GM19025 (cell line): ENCODE measurements at regions not wholly inside any gene's neighbourhood (a gene's known extent, or its start where the extent isn't known, plus 50 kb on each side); places are given as distances from the start of the nearest gene placed in this dataset.
A peak's percentile ranks its signal among the peaks of the same experiment; 100 is the strongest.

Source experiments
- ATAC-seq: cut with Tn5 transposase; IDR thresholded peaks from one replicate; pipeline ENCODE4 v1.9.1; 2021; ENCODE audit warnings: mild to moderate bottlenecking, low read depth, moderate library complexity; ENCODE audit not compliant: unreplicated experiment

DNA sequence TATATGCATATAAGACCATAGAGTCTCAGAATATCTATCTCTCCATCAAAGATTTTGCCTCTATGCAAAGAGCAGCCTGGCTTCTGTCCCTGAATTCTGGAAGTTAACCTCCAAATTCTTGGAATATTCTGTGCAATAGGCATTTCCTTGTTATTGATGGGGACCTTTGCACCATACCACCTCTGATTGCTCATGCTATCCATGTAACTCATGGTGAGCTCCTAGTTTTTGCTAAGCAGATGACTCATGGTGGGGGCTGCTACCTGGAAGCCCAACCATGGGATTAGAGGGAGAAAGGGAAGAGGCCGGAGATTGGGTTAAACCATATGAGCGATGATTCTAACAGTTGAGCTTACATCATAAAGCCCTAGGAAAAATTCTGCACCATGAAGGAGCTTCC lies 310.2 kb upstream of the FIGN start:
- no peak for ATAC-seq

DNA sequence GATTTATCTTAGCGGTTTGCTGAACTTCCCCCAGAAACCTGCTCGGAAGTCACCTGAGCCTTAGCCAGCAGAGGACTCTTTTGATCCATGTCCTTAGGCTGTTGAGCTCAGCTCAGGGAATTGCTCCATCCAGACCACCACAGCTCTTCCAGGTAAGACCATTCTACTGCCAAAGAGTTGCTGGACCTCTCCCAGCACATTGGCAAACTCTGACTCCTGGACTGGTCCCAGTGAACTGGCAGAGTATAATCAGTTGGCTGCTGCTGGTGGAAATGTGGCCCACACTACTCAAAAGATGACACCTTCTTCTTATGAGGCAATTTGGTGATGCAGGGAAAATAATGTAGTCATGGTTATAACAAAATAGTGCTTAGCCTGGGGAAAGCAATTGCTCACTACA lies 308.8 kb upstream of the FIGN start:
- no peak for ATAC-seq

DNA sequence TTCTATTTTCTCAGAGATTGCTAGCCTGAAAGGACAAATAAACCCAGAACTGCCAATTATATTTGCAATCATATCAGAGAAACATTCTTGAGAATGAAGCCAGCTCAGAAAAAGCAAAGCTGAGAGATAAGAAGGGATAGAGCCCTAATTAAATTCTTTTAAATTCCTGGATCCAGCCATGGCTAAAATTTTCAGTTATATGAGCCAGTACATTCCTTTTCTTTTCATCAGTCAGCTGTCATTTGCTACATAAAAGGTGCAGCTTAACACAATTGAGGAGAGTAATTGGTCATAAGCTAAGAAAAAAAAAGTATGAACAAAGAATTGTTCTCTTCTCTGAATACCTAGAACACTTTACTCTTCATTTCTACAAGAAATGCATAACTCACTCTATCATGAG lies 303.5 kb upstream of the FIGN start:
- no peak for ATAC-seq

DNA sequence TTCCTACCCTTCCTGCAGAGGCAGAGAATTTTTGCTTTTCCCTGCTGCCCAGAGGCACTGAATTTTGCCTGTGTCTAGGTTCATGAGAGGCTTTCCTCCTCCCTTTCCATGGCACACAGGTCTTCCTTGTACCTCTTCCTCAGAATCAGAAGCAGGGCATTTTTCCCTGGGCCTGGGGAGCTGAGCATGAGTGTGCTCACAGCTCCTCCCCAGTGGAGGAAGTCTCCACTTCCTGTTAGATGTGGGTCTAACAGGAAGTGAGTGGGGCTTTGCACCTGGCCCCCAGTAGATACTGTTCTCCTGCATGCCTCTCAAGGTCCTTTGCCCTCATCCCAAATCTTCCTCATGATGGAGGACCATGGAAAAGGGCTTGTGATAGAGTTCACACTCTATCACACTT lies 297.2 kb upstream of the FIGN start:
- ATAC-seq, result no peak

DNA sequence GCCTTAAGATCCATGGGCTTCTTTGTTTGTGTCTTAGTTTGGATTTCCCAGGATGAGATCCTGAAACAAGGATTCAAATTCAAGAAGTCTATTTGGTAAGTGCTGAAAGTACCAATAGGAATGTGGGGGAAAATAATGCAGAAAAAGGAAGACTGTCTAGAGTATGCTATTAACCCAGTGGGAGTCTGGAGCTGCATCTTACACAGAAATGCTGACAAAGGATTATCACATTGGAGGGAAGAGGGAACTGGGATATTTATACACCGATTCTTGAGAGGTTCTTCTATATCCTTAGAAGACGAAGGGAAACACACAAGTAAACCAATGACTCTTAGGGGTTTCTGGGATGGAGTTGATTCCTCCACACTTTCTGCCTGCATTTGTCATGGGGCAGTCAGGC lies 294.8 kb upstream of the FIGN start:
- ATAC-seq, result no peak

DNA sequence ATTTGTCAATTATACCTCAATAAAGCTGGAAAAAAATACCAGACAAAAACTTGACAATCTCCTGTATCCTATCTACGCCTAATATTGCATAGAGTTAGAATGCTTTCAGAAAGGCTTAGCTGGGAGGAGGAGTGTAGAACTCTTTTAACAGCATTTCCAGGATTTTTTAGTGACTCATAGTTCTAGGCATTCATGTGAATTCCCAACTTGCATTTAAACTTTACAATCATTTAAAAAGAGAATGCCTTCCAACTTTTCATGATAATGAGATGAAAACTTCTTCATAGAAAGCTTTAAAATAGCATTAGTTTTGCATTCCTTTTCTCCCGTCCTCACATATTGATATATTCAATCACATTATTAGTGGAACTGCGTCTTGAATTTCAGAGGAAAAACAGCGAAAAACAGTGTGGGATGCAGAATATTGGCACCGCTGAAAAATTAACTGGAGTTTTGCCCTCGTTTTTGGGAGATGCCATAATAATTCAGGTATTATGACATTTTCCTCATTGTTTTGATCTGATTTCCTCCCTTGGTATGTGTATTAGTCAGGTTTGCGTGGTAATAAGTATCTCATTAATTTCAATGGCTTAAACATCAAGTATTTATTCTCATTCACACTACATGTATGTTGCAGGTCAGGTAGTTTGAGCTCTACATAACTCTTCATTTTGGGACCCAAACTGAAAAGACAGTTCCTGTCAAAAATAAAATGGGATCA lies 293.2 kb upstream of the FIGN start:
- ATAC-seq, result no peak

DNA sequence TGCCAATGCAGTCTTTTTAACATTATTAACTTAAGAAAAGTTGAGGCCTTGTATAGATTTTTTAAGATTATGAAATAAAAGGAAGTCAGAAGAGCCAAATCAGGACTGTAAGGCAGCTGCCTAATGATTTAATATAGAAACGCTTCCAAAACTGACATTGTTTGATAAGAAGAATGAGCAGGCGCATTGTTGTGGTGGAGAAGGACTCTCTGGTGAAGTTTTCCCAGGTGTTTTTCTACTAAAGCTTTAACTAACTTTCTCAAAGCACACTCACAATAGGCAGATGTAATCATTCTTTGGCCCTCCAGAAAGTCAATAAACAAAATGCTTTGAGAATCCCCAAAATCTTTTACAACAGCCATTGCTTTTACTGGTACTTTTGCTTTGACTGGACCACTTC lies 288.6 kb upstream of the FIGN start:
- no peak for ATAC-seq

DNA sequence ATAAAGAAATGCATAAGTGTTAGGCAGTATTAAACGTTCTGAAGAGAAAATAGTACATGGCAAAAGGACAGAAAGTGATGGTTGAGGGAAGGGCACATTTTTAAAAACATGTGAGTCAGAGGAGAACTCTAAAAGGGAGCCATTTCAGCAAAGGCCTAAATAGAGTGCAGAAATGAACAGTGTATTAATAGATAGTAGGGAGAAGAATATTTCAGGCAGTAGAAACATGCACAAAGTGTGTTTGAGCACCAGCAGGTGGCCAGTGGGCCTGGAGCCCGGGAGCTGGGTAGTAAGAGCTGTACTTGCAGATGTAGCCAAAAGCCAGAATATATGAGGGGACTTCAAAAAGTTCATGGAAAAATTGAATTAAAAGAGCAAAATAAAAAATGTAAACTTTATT lies 288.1 kb upstream of the FIGN start:
- no peak for ATAC-seq

DNA sequence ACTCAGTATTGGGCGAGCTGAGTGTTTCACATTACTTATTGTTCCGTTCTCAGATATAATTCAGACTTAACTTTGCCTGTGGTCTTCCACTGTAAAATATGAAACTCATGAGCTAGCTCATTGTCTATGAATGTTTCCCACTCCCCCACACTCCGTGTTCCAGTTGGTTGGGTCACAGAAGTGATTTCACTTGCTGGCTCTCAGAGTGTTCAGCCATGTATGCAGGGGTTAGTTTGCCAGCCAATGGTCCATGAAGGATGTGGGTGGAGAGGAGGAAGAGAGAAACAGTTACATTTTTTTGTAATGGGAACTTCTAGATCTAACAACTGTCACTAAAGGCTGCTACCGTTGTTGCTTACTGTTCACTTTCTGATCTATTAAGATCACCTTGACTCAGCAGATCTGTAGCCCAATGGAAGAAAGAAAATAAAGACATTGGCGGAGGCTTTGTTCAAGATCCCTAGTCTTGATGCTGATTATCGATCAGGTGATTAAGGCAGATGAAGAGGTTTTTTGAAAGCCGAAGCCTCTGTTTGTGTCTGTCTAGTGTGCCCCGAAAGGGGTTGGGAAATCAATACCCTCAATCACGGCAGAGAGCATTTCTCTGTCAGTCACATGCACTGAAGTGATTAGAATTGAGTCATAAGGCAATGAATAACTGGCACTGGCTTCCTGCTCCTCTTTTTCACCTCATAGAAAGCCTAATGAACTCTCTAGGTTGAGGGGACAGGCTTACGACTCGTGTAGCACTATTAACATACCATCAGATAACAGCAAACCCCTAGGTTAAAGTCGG lies 279.7 kb upstream of the FIGN start:
- peak; percentile 84 for ATAC-seq

DNA sequence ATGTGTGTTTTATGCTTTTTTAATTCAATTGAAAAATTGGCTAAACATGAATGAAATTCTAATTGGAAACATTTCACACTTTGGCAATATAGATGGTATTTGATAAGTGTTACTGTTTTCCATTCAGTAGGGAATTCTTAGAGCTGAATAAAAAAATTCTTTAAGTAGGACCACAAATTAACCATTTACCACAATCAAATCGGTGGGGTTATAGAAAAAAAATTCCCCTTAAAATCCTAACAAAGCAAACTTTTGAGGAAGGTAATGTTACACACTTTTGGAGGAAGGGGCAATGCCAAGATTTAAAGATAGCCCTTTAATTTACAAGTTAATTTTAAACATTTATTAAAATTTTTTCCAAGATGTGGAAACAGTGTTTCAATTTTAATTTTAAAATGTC lies 279.0 kb upstream of the FIGN start:
- ATAC-seq, result no peak

DNA sequence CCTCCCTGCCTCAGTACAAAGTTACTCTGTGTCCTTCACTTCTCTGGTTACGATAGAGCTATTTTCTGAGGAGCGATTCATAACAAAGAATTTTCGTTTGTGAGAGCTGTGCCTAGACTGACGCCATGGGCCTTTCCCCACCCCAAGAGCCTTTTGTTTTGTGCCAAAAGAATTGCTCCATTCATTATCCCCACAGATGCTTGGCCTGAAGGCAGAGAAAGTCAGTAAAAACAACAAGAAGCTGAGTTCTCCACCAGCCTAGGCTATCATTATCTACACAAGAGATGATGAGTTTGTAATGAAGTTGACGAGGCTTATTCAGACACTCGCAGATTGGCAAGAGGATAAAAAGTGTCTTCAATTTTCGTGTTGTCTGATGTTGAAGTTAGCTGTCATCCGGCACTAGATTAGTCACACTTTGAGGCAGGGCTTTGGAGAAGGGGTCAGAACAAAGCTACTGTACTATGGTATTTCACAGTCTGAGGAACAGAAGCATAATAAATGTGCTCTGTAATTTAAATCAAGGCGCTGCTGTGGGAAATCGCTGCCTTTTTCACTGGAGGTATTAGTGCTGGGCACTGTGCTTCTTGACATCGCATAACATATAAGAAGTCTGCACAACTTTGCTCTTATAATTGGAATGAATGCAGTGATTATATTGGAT lies 278.4 kb upstream of the FIGN start:
- ATAC-seq, result no peak

DNA sequence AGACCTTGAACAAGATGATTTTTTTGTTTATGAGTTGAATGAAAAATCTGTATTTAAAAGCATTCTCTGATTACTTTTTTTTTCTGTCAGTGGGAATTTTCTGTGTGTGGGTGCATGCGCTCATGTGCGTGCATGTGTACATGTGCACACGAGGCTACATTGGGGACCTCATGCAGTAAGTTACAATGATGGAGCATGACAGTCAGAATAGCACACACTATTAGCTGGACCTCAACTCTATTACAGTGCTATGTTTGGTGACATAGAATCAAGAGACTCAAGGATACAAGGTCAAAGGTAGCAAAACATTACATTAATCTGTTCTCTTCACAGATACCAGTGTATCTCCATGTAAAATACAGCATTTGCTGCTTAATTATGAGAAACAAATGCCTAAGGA lies 276.8 kb upstream of the FIGN start:
- no peak for ATAC-seq

DNA sequence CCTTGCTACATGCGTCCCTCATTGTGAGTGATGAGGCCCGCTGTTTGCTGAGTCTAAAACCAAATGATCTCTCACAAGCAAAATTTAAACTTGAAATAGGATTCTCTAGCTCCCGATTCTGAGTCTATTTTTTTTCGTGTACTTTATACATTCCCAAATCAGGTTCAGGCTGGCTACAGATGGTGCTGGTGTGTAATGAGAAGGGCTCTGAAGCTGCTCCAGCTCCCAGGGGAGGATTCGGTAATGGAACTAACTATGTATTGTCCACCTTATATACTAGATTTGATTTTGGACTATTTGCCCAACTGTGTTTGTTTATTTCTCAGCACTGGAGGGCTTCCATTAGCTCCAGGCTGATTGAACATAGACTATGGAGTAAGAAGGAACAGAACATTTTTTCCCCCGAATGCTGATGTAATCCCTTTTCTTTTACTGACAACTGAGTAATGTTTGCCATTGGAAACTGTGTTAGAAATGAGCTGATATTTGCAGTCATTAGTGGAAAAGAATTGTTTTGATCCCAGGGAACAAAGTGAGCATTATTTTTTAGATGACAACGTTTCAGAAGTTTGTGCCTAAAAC lies 274.0 kb upstream of the FIGN start:
- no peak for ATAC-seq

DNA sequence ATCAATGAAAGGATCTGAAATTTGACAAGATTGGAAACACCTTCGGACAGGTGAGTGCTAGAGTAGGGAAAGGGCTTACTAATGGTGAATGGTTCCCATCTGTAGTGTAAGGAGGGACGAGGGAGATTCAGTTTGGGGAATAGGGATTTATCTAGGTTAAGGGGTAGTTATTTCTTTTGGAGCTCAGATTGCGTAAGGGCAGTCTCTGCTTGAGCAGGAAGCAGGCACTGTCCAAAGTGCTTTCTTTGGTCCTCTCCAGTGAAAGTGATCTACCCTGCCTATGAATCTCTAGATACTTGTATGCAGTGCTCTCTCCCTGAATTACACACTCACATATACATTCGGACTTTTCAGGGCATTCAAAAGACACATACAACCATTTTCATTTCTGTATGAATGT lies 272.9 kb upstream of the FIGN start:
- ATAC-seq, result no peak

DNA sequence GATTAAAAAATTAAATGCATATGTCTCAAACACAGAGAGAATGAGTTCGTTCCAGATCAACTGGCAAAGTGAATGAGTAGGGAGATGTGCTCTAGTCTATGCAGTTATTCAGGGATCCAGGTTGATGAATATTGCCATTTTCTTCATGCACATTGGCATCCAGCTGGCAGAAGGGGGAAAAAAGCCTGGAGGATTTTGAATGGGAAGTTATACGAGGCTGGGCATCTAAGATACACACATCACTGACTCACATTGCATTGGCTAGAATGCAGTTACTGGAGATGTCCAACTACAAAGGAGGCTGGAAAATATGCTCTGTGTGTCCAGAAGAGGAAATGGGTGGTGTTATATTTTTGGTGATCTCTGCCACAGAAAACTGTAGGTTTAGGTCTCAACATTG lies 270.9 kb upstream of the FIGN start:
- no peak for ATAC-seq

DNA sequence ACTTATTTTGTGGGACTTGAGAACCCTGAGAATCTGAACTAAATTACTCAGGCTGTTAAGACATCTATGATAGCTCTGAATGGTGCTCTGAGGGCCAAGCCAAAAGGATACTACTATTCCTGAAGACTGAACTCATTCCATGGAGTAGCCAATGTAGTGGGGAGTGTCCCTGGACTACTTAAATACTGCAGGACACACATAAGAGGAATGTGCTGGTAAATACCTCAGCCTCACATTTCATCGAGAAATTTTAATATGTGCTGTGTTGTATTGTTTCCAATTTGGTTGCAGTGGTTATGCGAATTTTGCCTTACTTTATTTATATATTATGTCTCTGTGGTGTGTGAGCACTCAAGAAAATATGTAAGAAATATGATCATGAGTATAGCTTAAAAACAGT lies 264.4 kb upstream of the FIGN start:
- no peak for ATAC-seq

DNA sequence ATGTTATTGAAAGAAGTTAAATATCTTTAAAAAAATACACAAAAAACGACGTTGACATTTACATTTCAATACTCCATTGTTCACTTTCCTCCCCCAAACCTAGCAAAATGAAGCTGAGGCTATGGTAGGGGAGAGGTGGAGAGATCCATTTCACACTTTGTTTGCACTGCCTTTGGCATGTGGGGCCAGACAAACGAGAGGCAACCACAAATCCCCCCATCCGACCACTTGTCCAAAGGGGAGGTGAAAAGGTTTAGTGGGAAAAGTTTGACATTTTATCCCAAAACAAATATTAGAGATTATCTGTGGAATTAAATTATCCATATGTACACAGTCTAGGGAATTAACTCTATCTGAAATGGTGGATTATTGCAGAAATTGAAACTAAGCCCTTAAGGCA lies 261.7 kb upstream of the FIGN start:
- no peak for ATAC-seq

DNA sequence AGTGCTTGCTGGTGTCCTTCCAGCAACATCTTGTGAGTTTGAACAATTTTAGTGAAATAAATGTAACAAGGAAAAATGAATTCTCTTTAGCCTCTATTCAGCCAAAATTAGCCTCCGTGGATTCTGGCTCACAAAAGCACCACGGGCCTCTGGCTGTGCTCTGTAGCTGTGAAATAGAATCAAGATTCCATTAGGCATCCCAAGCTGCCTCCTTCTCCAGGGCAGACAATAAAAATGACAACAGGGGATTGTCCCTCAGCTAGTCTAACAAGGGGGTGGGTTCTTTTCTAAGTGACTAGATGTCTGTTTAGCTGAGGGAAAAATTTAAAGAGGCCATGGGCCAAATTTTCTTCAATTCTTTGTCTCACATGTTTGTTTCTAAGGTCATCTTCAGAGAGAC lies 254.7 kb upstream of the FIGN start:
- ATAC-seq, result no peak

DNA sequence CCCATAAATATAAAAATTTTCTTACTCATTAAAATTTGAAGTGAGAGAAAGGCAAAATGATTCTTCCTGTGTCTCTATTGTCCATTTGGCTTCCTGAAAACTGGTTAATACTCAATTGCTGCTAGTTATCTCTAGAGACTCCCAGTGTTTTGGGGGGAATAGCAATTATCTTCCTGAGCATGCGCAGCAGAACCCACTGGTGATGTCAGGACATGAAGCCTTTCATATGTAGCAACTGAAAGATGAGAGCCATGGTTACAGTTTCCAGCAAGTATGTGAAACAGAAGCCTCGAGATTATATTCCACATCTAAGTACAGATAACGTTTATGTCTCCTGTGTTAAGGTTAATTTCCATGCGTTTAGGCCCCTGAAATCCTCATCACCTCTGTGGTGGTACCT lies 254.3 kb upstream of the FIGN start:
- ATAC-seq, result no peak

DNA sequence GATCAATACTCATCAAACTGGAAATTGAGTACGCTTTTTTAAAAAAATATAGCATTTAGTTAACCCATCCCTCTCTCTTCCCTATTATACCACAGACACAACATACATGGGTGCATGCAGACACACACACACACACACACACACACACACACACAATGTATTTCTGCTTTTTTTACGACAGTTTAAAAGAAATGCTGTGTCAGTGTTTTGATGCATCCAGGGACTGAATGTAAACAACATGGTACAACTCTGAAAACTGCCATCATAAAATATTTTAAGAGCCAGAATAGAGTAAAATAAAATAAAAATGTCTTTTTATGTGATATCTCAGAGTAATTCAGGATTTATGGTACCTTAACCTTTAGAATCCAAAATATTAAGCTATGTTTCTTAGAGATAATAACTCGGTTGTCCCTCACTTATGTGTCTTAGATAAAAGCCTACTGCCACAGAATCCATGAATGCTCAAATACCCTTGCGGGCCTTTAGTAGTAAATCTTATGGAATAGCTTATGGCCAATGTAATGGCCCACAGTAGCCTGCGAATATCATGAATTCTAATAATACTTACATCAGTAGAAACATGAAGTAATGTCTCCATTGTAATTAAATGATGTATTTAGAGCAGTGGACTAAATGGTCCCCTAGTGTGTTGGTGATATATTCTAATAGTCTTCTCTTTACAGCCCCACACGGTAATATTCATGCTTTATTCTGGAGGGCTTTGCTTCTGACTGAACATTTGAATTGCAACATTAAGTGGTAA lies 251.6 kb upstream of the FIGN start:
- no peak for ATAC-seq

DNA sequence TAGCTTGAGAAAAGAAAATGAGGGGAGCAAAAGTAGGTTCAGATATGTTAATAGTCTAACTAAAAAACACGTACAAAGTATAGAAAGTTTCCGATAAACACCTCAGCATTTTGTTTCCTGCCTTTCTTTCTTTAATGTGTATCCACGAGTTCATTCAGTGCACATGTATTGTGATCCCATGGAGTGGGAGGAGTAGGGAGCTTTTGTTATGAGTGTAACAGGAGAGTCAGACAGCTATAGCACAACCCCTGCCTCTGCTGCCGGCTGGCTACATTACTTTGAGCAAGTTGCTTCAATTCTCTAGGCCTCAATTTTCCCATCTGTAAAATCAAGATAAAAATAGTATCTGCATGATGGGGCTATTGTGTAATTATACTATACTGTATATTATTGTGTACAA lies 249.2 kb upstream of the FIGN start:
- no peak for ATAC-seq
